ENCODE measurements at regions not wholly inside any gene's neighbourhood (a gene's known extent, or its start where the extent isn't known, plus 50 kb on each side); places are given as distances from the start of the nearest gene placed in this dataset.

DNA sequence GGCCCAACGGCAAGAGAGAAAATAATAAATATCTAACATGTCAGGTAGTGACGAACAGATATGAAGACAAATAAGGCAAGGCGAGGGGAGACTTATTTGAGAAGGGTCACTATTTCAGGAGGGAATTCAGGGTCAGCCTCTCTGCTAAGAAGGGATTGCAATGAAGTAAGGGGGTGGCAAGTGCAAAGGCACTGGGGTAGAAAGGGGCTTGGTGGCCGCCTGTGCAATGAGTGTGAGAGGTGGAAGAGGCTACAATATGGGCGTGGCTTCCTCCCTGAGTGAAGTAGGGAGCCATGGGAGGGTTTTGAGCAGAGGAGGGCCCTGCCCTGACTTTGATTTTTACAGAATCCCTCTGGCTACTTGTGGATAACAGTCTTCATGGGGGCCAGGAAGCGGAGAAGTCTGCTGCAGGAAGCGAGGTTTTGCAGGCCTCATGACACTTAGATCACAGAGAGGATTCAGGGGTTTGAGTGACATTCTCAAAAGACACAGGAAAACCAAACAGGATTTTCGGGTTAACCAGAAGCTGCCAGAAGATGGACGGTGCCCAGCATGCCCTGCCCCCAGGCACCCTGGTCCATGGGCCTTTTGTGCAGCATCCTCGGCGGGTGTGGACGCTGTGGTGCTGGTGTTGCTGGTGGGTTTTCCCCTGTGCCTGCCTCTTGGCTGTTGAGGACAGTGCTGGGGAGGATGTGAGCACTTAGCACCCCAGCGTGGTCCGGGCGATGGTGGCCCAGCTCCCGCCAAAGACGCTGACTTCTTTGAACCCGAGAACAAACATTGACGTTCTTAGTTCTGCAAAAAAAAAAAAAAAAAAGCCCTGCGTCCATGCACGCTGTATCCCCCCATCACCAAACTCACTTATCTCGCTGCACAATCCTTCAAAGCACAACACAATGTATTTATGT, 124.2 kb upstream of the PTPN1 start:
- Histone ChIP-seq H3K4me1 (peaks cover 0 to 19% (median 0%) of the 10 kb centered on the region in 3 donors), H3K9me3 (no peaks in the 10 kb centered on the region), H3K27ac (no peak overlapping the region), H3K4me3 (no peak overlapping the region), H3K27me3 (no peaks in the 10 kb centered on the region), H3K36me3 (no peaks in the 10 kb centered on the region)
- no peak for TF ChIP-seq POLR2A (IDR thresholded peaks at IDR 0.05)
- no peak for TF ChIP-seq CTCF (IDR thresholded peaks at IDR 0.05)
- no peak for DNase-seq
- intact Hi-C loops (cut with DNase I): no loop called here
- WGBS, 2 donors: 74 to 78% methylated on average over 21 to 22 of the region's 22 CpGs

DNA sequence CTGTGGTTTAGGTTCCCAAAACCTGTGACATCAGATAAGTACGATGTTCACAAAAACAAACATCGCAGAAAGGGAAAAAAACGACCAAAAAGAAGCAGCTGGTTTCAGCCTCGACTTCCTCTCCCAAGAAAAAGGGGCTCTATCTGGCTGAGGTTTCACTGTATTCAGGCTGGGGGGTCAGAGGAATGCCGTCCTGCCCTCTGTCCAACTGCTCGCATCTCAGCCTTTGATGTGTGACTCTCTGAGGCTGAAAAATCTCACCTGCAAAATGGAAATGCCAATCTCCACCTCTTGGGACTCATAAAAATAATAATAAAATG, 123.6 kb upstream of the PTPN1 start:
- no peak for DNase-seq
- TF ChIP-seq POLR2A (IDR thresholded peaks at IDR 0.05): no peak
- TF ChIP-seq CTCF (IDR thresholded peaks at IDR 0.05): no peak
- intact Hi-C loops (cut with DNase I): no loop called here

GRCh38 chr20:50387218-50387995, 122.8 kb upstream of the PTPN1 start:
- intact Hi-C loops (cut with DNase I): no loop called here
- H3K27me3 ChIP-seq: no peaks in the 10 kb centered on the region
- H3K27ac ChIP-seq: no peak overlapping the region
- peaks cover 0 to 11% (median 0%) of the 10 kb centered on the region in 3 donors for H3K4me1 ChIP-seq
- WGBS, 2 donors: 82 to 87% methylated on average over 20 to 21 of the region's 21 CpGs
- H3K4me3 ChIP-seq: no peak overlapping the region
- TF ChIP-seq CTCF (IDR thresholded peaks at IDR 0.05): no peak
- TF ChIP-seq POLR2A (IDR thresholded peaks at IDR 0.05): no peak
- no peak for DNase-seq
- H3K9me3 ChIP-seq: no peaks in the 10 kb centered on the region
- no peaks in the 10 kb centered on the region for H3K36me3 ChIP-seq

More for the DNA sequence above, 123.6 kb upstream of the PTPN1 start:
- Histone ChIP-seq H3K27me3 (no peaks in the 10 kb centered on the region), H3K36me3 (no peaks in the 10 kb centered on the region), H3K4me3 (no peak overlapping the region), H3K27ac (no peak overlapping the region), H3K4me1 (peaks cover 0 to 19% (median 0%) of the 10 kb centered on the region in 3 donors), H3K9me3 (no peaks in the 10 kb centered on the region)
- WGBS, 2 donors: 45 to 46% methylated on average over 6 of the region's 6 CpGs

GRCh38 chr20:50387996-50388332, 122.2 kb upstream of the PTPN1 start:
- no peak for TF ChIP-seq POLR2A (IDR thresholded peaks at IDR 0.05)
- no peak for TF ChIP-seq CTCF (IDR thresholded peaks at IDR 0.05)
- H3K27me3 ChIP-seq: no peaks in the 10 kb centered on the region
- intact Hi-C loops (cut with DNase I): no loop called here
- H3K27ac ChIP-seq: no peak overlapping the region
- no peaks in the 10 kb centered on the region for H3K9me3 ChIP-seq
- peaks cover 0 to 8% (median 0%) of the 10 kb centered on the region in 3 donors for H3K4me1 ChIP-seq
- no peak for DNase-seq
- H3K36me3 ChIP-seq: no peaks in the 10 kb centered on the region
- 50 to 62% methylated on average over 1 to 5 of the region's 6 CpGs for WGBS, 2 donors
- H3K4me3 ChIP-seq: no peak overlapping the region
